NCI-H146 treated with DMSO at 0.1 percent for 48 hours (cell line): ENCODE measurements at regions not wholly inside any gene's neighbourhood (a gene's known extent, or its start where the extent isn't known, plus 50 kb on each side); places are given as distances from the start of the nearest gene placed in this dataset.

Experiments used
- DNase-seq: peaks from one replicate; lab custom pipeline; 2025; ENCODE audit not compliant: unreplicated experiment; lab: John Stamatoyannopoulos, UW

DNA sequence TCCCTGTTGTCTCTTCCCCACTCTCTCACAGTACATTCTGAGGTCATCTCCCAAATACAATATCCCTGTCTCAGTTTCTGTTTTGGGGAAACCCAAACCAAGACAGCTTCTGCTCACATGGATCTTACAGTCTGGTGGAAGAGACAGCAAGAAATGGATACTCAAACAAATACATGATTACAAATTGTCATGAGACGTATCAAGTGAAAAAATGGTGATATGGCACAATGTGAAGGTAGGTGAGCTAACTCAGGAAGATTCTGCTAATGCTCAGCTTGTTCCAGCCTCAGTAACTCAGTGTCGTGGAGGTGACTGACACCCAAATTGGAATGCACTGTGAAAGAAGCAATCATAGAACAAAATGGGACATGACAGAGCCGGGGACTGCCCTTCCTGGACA is 68.3 kb downstream of the CHST1 start:
- DNase-seq, result no peak

DNA sequence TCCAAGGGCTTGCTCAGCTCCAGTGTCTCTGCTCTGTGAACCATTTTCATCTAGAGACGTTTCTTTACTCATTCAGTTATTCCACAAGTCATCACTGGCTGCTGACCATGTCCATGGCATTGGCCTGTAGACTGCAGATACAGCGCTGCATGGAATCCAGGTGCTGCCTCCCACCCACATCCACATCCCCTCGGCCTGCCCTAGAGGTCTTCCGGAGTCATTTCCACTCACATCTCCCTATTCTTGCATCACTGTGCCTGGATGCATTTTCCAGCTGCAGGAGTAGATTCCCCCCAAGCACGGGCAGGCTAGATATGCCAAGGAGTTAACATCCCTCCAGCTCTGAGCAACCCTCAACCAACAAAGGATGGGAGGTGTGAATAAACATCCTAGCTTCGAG is 68.9 kb downstream of the CHST1 start:
- DNase-seq, result no peak

DNA sequence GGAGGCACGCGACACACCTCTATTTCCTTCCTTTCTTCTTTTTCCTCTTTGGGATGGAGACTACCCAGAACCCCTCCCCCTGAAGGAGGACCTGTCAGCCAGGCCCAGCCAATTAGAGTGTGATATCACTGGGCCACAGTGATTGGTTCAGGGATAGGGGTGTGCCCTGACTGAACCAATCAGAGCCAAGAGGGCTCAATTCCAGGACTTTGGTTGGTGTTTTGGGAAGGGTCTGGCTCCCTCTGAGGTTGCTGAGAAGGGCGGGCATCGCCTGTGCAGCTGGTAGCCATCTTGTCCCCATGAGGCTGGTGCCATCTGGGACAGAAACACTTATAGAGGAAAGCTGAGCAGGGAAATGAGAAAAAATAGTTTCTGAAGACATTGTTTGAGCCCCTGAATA is 71.4 kb downstream of the CHST1 start:
- no peak for DNase-seq

DNA sequence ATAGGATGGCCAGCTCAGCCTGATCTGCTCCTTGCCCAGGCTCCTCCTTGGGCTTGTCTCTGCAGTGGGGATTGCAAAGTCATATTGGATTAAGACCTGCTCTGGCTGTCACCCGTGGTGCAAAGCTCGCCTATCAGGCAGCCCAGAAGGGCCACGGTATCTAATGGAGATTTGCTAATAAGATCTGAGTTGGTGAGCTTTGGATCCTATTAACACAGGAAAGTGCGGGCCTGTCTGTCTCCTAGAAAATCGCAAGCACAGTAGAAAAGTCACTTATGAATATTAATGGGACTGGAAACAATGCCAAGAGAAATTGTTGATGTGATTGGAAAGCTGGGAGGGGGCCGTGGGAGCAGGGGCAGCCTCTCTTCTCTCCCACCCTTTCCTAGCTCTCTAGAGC is 72.8 kb downstream of the CHST1 start:
- DNase-seq, result no peak

DNA sequence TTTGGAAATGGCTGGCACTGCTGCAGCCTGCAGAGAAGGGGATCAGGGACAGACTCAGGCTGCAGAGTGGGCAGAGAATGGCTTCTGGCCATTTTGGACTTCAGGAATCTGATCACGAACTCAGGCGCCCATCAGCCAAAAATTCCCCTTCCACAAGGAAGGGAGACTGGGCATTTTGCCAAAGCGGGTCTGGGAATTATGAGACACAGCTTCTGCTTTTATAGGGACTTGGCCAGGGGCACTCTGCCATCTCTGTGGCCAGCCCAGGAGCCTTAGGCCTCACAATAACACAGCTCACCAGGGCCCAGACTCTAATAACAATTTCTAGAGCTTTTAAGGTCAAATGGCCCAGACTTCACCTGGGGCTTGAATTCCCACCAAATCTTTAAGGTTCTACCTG is 74.7 kb downstream of the CHST1 start:
- no peak for DNase-seq

DNA sequence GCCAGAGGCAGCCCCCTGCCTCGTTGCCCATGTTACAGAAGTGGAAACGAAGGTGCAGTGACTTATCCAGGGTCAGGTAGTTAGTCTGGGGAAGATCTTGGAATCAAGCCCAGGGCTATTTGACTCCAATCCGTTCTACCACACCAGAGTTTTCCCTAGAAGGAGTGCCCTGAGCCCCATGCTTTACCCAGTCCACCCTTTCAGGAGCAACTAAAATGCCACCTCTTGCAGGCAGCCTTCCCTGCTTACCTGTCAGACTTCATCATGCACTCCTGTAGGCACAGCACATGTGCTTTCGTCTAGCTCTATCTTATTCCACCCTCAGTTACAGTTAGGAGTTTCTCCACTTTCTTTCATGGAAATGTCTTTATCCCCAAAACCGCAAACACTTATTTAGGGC is 80.2 kb downstream of the CHST1 start:
- no peak for DNase-seq

DNA sequence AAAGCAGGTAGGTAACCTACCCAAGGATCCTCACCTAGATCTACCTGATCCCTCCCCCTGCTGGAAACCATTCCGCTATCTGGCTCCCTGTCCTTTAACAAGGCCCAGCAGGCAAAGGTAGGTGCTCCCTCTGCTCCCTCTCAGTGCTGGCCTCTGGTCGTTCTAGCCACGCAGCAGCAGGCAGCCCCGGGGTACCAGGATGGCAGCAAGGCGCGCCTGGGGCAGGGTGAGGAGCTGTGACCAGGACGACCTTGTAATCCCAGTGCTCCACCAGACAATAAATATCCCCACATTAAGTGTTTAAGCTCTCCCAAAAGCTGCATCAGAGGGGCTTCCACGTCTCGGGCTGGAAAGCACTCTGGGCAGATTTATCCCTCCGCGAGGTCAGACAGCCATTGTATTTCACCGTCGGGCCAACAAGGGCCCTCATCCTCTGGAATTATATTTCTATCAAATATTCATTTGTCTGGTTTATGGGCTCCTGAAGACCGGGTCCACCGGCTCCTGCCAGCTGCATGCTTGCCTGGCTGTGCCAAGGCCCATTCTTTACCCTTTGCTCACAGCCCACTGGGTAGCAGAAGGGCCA is 81.3 kb downstream of the CHST1 start:
- no peak for DNase-seq

DNA sequence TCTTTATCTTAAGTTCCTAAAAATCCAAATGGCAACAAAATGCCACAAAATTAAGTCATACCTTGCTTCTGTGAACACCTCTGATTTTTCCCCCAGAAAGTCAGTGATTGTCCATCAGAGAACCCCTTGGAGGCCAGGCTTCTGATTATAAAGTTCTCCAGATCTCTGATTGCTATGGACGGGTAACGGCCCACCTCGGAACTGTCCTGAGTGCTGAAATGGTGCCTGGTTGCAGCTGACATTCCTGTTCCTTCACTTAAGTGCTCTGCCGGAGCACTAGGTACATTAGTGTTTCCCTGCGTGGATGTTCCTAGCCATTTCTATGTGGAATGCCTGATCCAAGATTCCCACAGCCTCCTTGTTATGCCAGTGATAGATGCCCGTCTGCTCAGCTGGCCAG is 85.0 kb downstream of the CHST1 start:
- DNase-seq, result no peak

DNA sequence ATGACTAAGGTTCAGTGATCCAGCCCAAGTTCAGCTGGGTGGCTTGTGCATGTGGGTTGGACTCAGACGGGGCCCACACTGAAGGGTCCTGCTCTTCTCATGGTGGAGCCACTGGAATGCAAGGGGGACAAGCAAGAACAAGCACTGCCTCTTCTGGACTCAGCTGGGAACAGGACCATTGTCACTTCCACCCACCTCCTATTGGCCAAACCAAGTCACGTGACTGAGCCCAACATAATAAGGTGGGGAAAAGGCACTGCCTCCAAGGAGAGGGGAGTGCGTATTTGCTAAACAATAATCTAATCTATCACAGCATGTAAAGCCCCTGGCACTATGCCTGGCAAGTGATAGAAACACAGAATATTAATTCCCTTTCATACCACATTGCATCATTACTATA is 87.1 kb downstream of the CHST1 start:
- no peak for DNase-seq

DNA sequence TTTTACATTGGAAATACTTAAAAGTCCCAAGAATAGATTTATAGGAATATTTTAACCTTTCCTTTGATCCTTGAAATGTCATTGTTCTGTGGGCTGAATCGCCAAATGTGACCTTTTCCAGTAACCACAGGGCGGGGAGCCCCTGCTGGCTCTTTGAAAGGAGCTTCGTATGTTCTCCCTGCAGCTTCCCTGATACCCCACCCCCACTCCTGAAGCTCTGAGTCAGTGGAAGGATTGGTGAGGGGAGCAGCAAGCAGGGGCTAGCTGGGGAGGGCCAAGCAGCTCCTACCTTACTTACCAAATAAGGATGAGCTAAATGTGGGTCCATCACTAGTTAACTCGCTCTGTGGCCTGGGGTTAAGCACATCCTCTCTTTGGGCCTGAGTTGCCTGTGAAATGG is 87.7 kb downstream of the CHST1 start:
- DNase-seq, result no peak

DNA sequence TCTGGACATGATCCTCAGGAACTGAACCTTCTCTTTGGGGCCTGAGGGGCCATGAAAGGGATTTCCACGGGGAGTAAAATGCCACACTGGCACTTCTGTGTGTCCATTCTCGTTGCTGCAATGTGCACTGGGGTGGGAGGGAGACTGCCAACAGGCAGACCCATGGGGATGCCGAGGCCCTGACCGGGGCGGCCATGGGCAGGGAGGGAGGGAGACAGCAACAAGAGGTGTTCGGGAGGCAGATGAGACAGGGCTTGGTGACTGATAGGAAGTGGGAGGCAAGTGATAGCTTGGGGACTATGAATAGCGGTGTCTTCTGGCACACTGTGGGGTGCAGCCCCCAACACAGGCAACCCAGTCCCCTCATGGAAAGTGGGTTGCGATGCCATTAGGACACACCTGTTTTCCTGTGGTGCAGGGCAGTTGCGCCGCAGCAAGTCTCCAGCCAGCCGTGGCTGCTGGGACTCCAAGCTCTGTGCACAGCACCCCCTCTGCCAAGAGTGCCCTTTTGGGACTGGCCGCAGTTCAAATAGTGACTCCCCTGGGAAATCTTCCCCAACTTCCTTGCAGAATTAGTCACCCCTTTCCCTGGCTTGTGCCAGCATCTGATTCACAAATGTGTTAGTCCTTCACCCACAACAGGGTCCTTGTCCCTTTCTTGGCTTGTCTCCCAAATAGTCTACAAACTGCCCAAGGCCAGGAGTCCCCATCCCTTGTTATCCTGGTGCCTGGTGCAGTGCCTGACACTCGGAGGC is 88.8 kb downstream of the CHST1 start:
- no peak for DNase-seq

DNA sequence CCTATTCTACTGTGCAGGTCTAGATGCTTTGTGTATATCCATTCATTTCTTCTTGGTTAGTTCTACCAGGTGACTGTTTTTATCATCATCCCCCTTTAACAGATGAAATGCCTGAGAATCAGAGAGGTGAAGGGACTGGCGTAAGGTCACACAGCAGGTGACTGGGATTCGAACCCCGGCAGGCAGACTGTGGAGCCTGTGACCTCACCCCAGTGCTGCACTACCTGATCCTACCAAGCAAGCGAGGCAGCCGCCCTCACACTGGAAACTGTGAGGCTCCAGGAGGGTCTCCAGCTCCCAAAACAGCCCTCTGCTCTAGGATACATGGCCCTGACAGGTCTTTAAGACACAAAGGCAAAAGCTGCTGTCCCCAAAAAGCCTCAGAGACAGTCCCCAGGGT is 91.7 kb downstream of the CHST1 start:
- no peak for DNase-seq

DNA sequence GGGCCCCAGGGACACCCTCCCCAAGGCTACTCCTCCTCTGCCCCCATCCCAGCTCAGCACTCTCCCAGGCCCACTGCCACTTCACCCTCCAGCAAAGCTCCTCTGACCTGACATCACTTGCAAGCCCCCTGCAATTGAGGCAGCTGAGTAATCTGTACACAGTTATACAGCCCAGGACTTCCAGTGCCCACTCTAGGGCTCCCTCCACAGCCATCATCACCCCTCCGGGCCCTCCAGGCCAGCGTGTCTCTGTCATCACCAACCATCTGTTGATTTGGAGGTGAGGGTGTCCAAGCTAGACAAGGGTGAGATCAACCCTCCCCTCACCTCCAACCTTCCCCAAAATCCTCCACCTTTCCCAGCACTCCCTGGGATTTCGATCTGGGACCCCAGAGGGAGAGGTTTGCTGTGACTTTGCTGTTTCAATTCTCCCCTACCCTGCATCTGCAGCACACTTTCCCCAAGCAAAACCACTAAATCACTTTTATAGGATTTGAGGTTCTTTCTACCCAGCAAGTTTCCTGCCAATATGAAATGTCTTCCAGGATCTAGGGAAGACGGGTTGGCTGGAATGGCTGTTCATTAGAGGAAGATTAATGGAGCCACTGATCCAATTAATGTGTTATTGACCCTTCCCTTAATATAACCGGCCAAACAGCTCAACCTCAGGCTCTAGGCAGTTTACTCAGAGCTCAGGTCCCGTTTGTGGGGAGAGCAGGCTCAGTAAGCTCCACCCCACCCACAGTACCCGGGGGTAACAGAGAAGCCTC is 92.9 kb downstream of the CHST1 start:
- DNase-seq, result no peak

DNA sequence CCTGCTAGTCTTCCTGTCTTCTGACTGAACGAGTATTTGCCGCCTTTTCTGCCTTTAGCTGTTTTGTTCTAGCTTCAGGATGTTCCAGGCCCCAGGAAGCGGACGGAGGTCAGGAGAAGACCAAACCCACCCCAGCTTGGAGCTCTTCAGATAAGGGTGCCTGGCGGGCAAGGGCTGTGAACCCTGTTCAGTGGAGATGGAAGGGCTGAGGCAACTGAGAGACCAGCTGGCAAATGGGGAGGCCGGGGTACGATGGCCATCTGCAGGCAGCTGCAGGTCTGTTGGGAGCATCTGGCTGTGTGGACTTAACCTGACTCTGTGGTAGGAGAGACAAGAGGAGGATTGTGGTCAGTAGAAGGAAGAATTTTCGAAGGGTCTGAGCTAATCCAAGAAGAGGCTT is 95.6 kb downstream of the CHST1 start:
- no peak for DNase-seq

DNA sequence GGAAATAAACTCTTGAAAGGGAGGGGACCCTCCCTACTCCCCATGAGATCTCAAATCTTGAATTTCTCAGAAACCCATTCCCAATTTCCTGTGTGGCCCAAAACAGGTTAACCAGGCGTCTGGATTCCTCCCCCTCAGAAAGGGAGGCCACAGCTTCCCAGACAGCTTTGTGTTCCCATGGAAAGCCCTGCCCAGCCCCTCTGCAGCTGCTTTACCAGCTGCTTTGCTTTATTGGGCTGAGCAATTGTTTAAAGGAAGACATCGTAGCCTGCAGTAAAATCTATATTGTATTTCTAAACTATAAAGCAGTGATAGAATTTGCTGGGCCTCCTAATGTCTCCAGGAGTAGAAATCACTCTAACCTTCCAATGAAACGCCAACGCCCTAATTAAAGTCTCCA is 97.4 kb downstream of the CHST1 start:
- no peak for DNase-seq

DNA sequence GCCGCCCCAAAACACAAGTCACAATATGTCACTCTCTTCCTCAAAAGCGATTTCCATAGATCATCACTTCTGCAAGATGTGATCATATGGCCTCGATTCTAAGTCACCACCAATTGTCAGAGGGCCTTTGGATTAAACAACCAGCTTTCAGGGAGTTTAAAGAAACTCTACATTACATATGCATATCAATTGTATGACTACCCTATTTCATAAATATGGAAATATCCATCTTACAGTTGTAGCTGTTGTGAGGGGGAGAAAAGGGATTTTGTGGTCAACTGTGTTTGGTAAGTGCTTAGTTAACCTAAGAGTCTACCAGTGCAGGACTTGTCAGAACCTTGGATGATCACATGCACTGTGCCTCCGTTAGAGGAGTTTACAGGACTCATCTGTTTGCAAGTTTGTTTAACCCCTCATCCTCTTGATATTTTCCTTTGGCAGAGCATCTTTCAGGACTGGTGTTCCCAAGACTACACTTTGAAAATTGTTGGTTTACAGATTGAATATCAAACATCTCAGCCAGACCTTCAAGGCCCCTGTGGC is 99.9 kb downstream of the CHST1 start:
- no peak for DNase-seq

DNA sequence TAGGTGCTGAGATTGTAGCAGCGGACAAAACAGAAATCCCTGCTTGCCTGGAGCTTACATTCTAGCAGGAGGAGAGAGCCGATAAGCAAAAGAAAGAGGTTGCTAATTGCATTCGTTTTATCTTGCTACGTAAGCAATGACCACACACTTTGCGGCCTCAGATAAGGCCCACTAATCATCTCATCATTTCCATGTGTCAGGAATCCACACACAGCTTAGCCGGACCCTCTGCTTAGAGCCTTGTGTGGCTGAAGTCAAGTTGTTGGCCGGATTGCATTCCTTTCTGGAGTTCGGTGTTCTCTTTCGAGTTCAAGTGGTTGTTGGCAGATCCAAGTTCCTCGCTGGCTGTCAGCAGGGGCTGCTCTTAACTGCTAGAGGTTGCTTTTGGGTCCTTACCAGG is 101.6 kb downstream of the CHST1 start:
- DNase-seq, result no peak

DNA sequence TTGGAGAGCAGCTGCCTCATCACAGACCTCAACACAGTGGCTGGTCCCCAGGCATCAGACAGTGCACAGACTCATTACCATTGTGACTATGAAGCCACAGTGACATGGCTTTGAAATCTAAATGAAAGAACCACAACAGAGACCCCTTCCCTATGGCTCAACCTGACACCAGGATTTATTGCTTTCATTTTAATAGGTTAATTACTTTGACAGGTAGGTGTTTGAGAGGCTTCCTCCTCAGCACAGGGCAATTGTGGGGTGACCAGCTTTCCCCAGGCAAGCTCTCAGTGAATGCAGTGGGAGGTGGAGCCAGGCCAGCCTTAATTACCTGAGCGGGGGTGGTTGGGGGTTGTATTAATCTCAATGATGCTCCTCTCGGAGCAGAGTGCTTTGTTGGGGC is 102.3 kb downstream of the CHST1 start:
- no peak for DNase-seq

DNA sequence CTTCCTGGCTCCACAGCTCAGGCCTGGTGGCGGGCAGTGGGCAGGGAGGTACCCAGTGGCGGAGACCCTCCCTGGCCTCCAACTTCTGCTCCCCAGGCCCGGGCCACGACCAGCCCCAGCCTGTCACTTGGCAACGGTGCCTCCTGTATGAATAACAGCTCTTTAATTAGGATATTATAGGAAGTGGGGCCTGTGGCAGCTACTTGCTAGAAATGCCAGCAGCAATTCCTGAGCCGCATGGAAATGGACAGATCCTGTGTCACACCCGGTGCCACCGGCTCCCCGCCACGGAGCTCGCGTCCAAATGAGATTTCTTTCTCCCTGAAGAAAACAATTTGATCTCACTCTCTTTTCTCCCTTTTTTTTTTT is 104.5 kb downstream of the CHST1 start:
- no peak for DNase-seq

DNA sequence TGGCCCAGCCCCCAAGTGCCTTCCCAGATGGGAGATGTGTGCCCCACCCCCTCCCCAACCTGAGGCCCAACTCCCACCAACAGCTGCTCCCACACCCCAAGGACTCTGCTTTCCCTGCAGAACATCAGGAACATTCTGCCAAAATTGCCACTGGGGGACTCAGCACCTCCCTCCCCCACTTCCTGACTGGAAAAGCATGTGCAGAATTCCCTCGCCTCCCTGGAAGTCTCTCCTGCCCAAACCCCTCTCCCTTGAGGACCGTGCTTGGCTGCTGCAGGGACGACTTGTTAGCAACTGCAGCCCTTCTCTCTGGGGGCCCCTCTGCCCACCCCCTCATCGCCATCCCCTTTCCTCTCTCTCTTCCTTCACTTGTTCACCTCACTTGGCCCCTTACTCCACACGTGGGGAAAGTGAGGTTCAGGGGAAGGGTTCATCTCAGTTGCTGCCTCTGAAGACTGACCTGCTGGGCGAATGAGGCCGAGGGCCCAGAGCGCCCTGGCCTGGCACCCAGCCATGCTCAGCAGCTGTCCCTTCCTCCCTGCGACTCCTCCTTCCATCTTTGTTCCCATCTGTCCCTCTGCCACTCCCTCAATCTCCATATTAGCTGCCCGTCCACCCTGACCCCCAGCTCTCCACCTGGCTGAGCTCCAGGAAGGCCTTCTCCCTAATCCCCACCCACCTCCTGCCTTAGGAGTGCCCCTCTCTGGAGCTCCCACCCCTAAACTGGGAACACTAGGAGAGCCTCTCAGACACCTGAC is 105.1 kb downstream of the CHST1 start:
- DNase-seq, result peak; percentile 21
